K562 (cell line): ENCODE measurements at regions not wholly inside any gene's neighbourhood (a gene's known extent, or its start where the extent isn't known, plus 50 kb on each side); places are given as distances from the start of the nearest gene placed in this dataset.

Source experiments
- CBX3 ChIP-seq, 2 experiments: IDR thresholded peaks; 1 replicate in 1 of 2; 2 replicates in 1 of 2; pipeline ENCODE4 v1.6.1; 2012; ENCODE audit warnings: inconsistent platforms in 2 of 2, low read length in 2 of 2, borderline replicate concordance in 1 of 2, control low read depth in 1 of 2
- CREB1 ChIP-seq, 2 experiments: sonication (generic) in 1 of 2; formaldehyde crosslinking in 1 of 2; IDR thresholded peaks; 2 replicates each; pipeline versions ENCODE4 v1.6.1 to v1.8.0; 2012 to 2022; ENCODE audit warnings: inconsistent platforms in 1 of 2, mild to moderate bottlenecking in 1 of 2, missing genetic modification reagents in 1 of 2, moderate library complexity in 1 of 2
- EZH2 ChIP-seq: IDR thresholded peaks from 2 replicates; pipeline ENCODE4 v1.6.1; 2012; ENCODE audit warnings: low read depth, mild to moderate bottlenecking, inconsistent platforms, low read length, borderline replicate concordance
- POLR2A ChIP-seq: fragments of 450-650 bp; conservative IDR thresholded peaks from 2 replicates; pipeline ENCODE4 v1.6.1; 2016
- SMARCB1 ChIP-seq: IDR thresholded peaks from 2 replicates; pipeline ENCODE4 v1.6.1; 2011; ENCODE audit warnings: improper control_type of control experiment, low read depth; ENCODE audit not compliant: insufficient read length
- TAF1 ChIP-seq: IDR thresholded peaks from 2 replicates; pipeline ENCODE4 v1.6.1; 2011; ENCODE audit warnings: mild to moderate bottlenecking, low read length, moderate library complexity; ENCODE audit not compliant: insufficient read depth, control insufficient read depth, severe bottlenecking; ENCODE audit errors: extremely low read depth
- TGIF2 ChIP-seq: sonication (generic); formaldehyde crosslinking; IDR thresholded peaks from 2 replicates; pipeline ENCODE4 v1.8.1; 2022; ENCODE audit warnings: mild to moderate bottlenecking, missing genetic modification reagents, moderate library complexity
- ZFX ChIP-seq: sonication (generic); formaldehyde crosslinking; IDR thresholded peaks from 2 replicates; pipeline ENCODE4 v1.8.0; 2022; ENCODE audit warnings: mild to moderate bottlenecking, missing genetic modification reagents, moderate library complexity
- TF ChIP-seq, protein P1 (sequence below), 3 experiments: IDR thresholded peaks in 2 of 3; conservative IDR thresholded peaks in 1 of 3; 2 replicates each; pipeline ENCODE4 v1.5.1; 2011 to 2012; ENCODE audit warnings: low read length in 3 of 3, mild to moderate bottlenecking in 3 of 3, control low read depth in 2 of 3, improper control_type of control experiment in 1 of 3, inconsistent platforms in 1 of 3, low read depth in 1 of 3, mixed read lengths in 1 of 3, moderate library complexity in 1 of 3; ENCODE audit not compliant: insufficient read depth in 2 of 3

DNA sequence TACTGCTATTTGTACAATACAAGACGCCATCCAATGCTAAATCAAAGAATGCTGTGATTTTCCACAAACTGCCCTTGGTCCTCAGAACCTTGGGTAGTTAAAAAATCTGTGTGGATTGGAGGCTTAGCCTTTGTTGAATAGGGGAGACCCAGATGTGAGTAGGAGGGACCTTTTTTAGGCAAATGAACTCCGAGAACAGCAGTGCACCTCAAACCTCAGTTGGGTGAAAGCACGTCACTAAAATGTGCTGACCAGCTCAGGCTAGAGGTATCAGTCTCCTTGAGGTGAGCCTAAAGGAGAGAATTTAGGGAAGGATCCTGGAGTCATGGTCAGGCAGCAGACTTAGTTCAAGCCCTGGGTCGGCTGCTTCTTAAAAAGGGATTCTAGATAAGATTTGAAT, 200.7 kb downstream of the SOX2 start:
- TF ChIP-seq EZH2 (no peak), TAF1 (no peak), POLR2A (no peak), ZFX (CRISPR knock-in tag) (no peak), SMARCB1 (no peak), CBX3 (IDR thresholded peaks at IDR 0.05; ENCODE audit: borderline replicate concordance in 1 of 2, low read length in 2 of 2) (no peak), CREB1 (IDR thresholded peaks at IDR 0.05) (no peak), CREB1 (CRISPR knock-in tag; IDR thresholded peaks at IDR 0.05) (no peak), TGIF2 (CRISPR knock-in tag) (no peak)
- TF ChIP-seq, protein P1, sequence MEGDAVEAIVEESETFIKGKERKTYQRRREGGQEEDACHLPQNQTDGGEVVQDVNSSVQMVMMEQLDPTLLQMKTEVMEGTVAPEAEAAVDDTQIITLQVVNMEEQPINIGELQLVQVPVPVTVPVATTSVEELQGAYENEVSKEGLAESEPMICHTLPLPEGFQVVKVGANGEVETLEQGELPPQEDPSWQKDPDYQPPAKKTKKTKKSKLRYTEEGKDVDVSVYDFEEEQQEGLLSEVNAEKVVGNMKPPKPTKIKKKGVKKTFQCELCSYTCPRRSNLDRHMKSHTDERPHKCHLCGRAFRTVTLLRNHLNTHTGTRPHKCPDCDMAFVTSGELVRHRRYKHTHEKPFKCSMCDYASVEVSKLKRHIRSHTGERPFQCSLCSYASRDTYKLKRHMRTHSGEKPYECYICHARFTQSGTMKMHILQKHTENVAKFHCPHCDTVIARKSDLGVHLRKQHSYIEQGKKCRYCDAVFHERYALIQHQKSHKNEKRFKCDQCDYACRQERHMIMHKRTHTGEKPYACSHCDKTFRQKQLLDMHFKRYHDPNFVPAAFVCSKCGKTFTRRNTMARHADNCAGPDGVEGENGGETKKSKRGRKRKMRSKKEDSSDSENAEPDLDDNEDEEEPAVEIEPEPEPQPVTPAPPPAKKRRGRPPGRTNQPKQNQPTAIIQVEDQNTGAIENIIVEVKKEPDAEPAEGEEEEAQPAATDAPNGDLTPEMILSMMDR (IDR thresholded peaks at IDR 0.05 in 2 of 3, conservative IDR thresholded peaks at IDR 0.05 in 1 of 3; ENCODE audit: insufficient read depth in 2 of 3, low read depth in 1 of 3, low read length in 3 of 3): no peak
